BLaER1 (cell line): ENCODE measurements at regions not wholly inside any gene's neighbourhood (a gene's known extent, or its start where the extent isn't known, plus 50 kb on each side); places are given as distances from the start of the nearest gene placed in this dataset.

ENCODE experiments used
- H3K27ac ChIP-seq: shearing (Covaris generic); formaldehyde crosslinking; 2 replicates; pipeline ENCODE4 v1.8.1; 2022
- H3K27me3 ChIP-seq: shearing (Covaris generic); formaldehyde crosslinking; 2 replicates; pipeline ENCODE4 v1.8.1; 2022
- H3K36me3 ChIP-seq: shearing (Covaris generic); formaldehyde crosslinking; 2 replicates; pipeline ENCODE4 v1.8.1; 2022
- H3K4me1 ChIP-seq: shearing (Covaris generic); formaldehyde crosslinking; 2 replicates; pipeline ENCODE4 v1.8.1; 2022
- H3K4me2 ChIP-seq: shearing (Covaris generic); formaldehyde crosslinking; 2 replicates; pipeline ENCODE4 v1.8.1; 2022
- H3K4me3 ChIP-seq: shearing (Covaris generic); formaldehyde crosslinking; 2 replicates; pipeline ENCODE4 v1.8.1; 2022
- H3K9ac ChIP-seq: shearing (Covaris generic); formaldehyde crosslinking; 2 replicates; pipeline ENCODE4 v1.8.1; 2022
- H3K9me3 ChIP-seq: shearing (Covaris generic); formaldehyde crosslinking; 2 replicates; pipeline ENCODE4 v1.8.1; 2022
- H4K20me1 ChIP-seq: shearing (Covaris generic); formaldehyde crosslinking; 2 replicates; pipeline ENCODE4 v1.8.1; 2022
- Cebpa-rat ChIP-seq: shearing (Covaris generic); IDR thresholded peaks from 2 replicates; pipeline ENCODE4 v1.8.1; 2022

- H3K4me3 ChIP-seq: no peak overlapping the region
- no peak overlapping the region for H3K27ac ChIP-seq
- H3K9me3 ChIP-seq: no peaks in the 10 kb centered on the region
- no peaks in the 10 kb centered on the region for H3K36me3 ChIP-seq
- no peaks in the 10 kb centered on the region for H3K27me3 ChIP-seq
- no peak for TF ChIP-seq Cebpa-rat
- no peaks in the 10 kb centered on the region for H3K4me1 ChIP-seq
- no peaks in the 10 kb centered on the region for H4K20me1 ChIP-seq
- H3K9ac ChIP-seq: no peak overlapping the region
- no peak overlapping the region for H3K4me2 ChIP-seq
Observed at GRCh38 chr16:72299684-72300243, 127.8 kb upstream of the PMFBP1 start.

DNA sequence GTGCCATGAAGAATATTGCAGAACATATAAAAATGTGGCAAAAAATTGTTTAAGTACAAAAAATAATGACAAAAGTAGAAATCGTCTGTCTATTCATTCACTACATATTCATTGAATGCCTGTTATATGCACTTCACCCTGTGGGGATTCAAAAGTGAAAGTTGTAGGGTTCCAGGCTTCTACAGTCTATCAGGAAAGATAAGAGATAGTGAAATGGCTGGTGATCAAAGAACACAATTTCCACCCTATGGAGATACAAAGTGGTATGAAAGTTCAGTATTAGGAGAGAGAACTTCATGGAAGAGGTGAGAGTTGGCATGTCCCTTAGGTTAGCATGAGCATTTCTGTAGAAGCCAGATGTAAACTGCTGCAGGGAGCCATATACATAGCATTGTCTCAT is 127.0 kb upstream of the PMFBP1 start:
- Histone ChIP-seq H3K4me2 (no peak overlapping the region), H3K27ac (no peak overlapping the region), H4K20me1 (no peaks in the 10 kb centered on the region), H3K4me1 (no peaks in the 10 kb centered on the region), H3K9ac (no peak overlapping the region), H3K27me3 (no peaks in the 10 kb centered on the region), H3K9me3 (no peaks in the 10 kb centered on the region), H3K4me3 (no peak overlapping the region), H3K36me3 (no peaks in the 10 kb centered on the region)
- no peak for TF ChIP-seq Cebpa-rat

DNA sequence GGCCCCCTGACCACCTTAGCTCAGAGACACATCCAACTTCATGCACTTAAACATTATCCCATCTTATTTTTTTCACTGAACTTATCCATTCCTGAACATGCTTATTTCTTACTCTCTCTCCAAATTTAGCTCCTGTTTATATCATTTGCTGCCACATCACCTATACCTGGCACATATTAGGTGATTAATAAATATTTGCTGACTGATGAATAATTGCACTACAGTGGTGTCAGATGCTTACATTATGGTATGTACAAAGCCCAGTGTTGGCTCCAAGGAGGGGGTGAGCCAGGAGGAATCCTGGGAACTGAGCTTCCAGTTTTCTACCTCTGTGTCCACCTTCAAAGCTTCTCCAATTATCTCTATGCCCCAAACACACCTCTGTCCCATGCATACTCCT is 124.0 kb upstream of the PMFBP1 start:
- no peak overlapping the region for H3K4me2 ChIP-seq
- TF ChIP-seq Cebpa-rat: no peak
- no peaks in the 10 kb centered on the region for H3K9me3 ChIP-seq
- H3K27ac ChIP-seq: no peak overlapping the region
- no peaks in the 10 kb centered on the region for H4K20me1 ChIP-seq
- no peaks in the 10 kb centered on the region for H3K4me1 ChIP-seq
- H3K36me3 ChIP-seq: no peaks in the 10 kb centered on the region
- H3K9ac ChIP-seq: no peak overlapping the region
- no peak overlapping the region for H3K4me3 ChIP-seq
- H3K27me3 ChIP-seq: no peaks in the 10 kb centered on the region

DNA sequence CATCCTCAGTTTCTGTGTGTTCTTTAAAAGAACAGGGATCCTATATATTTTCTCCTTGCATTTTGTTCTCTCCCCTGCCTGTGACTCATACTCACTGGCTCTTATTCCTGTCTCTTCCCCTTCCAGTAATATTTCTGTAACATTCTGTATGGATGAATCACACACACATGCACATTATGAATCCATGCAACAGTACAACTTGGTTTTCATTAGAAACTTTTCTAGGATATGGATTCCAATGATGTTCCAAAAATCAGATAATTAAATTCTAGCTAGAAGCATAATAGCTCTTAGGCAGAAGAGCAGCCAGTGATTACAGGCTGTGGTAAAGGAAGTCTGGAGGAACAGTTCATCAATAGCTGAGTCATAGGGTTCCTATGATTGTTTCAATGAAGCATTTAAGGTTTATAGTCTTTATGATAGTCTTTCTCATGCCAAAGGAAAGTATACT is 119.6 kb upstream of the PMFBP1 start:
- Histone ChIP-seq H3K4me2 (no peak overlapping the region), H3K4me3 (no peak overlapping the region), H4K20me1 (no peaks in the 10 kb centered on the region), H3K9ac (no peak overlapping the region), H3K4me1 (no peaks in the 10 kb centered on the region), H3K9me3 (no peaks in the 10 kb centered on the region), H3K27ac (no peak overlapping the region), H3K27me3 (no peaks in the 10 kb centered on the region), H3K36me3 (no peaks in the 10 kb centered on the region)
- TF ChIP-seq Cebpa-rat: no peak

DNA sequence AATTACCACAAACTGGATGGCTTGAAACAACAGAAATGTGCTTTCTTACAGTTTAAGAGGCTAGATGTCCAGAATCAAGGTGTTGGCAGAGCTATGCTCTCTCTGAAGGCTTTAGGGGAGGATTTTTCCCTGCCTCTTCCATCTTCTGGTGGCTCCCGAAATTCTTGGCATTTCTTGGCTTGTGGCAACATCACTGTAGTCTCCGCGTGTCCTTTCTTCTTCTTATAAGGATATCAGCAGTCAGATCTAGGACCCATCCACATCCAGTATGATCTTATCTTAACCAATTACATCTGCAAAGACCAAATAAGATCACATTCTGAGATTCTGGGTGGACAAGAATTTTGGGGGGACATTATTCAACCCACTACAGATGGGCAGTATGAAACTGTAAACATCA is 119.2 kb upstream of the PMFBP1 start:
- Histone ChIP-seq H3K27me3 (no peaks in the 10 kb centered on the region), H3K9ac (no peak overlapping the region), H3K9me3 (no peaks in the 10 kb centered on the region), H4K20me1 (no peaks in the 10 kb centered on the region), H3K4me3 (no peak overlapping the region), H3K27ac (no peak overlapping the region), H3K36me3 (no peaks in the 10 kb centered on the region), H3K4me1 (no peaks in the 10 kb centered on the region), H3K4me2 (no peak overlapping the region)
- no peak for TF ChIP-seq Cebpa-rat

- H3K36me3 ChIP-seq: no peaks in the 10 kb centered on the region; the same call in 1 of the 2 replicates
- no peaks in the 10 kb centered on the region for H3K9me3 ChIP-seq
- H3K27me3 ChIP-seq: no peaks in the 10 kb centered on the region
- H3K27ac ChIP-seq: no peak overlapping the region
- TF ChIP-seq Cebpa-rat: no peak
- H4K20me1 ChIP-seq: no peaks in the 10 kb centered on the region
- no peak overlapping the region for H3K4me2 ChIP-seq
- no peak overlapping the region for H3K4me3 ChIP-seq
- no peak overlapping the region for H3K9ac ChIP-seq
- no peaks in the 10 kb centered on the region for H3K4me1 ChIP-seq
Observed at GRCh38 chr16:72287649-72288048, 115.7 kb upstream of the PMFBP1 start.

DNA sequence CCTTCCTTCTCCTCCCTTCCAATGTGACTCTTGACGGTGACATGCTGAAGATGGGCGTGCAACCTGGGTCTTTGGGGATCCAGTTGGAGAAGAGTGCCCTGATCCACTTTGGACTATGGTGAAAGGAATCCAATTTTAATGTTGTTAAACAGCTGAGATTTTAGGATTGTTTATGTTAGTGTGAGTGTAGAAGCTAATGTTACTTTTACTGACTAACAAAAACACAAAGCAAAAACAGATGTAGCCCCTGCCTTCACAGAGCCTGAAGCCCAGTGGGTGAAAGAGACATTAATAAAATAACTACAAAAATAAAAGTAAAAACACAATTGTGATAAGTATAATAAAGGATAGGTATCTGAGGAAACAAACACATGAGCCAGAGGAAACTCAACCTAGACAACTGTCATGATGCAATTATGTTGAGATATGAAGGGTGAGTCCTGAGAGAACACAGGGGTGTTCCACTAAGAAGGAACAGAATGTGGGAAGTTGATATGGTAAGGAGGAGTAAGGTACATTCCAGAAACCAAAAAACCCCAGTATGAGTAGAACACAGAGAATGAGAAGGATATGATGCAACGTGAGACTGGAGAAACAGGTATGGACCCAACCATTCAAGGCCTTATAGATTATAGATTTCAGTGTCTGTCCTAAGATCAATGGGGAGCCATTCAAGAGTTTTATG is 115.1 kb upstream of the PMFBP1 start:
- H3K4me2 ChIP-seq: no peak overlapping the region
- no peaks in the 10 kb centered on the region for H3K27me3 ChIP-seq
- no peak for TF ChIP-seq Cebpa-rat
- H3K4me1 ChIP-seq: no peaks in the 10 kb centered on the region
- no peak overlapping the region for H3K4me3 ChIP-seq
- H3K27ac ChIP-seq: no peak overlapping the region
- no peak overlapping the region for H3K9ac ChIP-seq
- no peaks in the 10 kb centered on the region; the same call in 1 of the 2 replicates for H3K36me3 ChIP-seq
- no peaks in the 10 kb centered on the region for H4K20me1 ChIP-seq
- H3K9me3 ChIP-seq: no peaks in the 10 kb centered on the region

DNA sequence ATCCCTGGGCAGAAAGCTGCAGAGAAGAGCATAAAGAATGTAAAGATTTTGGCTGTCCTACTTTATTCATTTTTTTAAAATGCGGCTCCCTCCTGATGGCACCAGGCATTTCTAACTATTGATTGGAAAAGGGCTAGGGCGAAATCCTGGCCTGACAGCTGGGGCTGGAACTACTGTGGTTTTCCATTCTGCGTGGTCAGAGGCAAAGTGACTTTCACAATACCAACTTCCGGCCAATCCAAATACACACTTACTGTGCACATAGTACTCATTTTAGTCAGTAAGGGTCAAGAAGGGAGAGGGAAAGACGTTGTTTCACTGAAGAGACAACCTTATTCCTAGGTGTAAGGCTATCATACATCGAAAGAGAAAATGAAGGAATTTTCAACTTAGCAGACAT is 113.8 kb upstream of the PMFBP1 start:
- TF ChIP-seq Cebpa-rat: no peak
- Histone ChIP-seq H3K4me1 (no peaks in the 10 kb centered on the region), H3K27ac (no peak overlapping the region), H3K9me3 (no peaks in the 10 kb centered on the region), H3K9ac (no peak overlapping the region), H4K20me1 (no peaks in the 10 kb centered on the region), H3K4me2 (no peak overlapping the region), H3K4me3 (no peak overlapping the region), H3K27me3 (no peaks in the 10 kb centered on the region), H3K36me3 (no peaks in the 10 kb centered on the region; the same call in 1 of the 2 replicates)

- Histone ChIP-seq H3K36me3 (no peaks in the 10 kb centered on the region; the same call in 1 of the 2 replicates), H3K4me2 (no peak overlapping the region), H4K20me1 (no peaks in the 10 kb centered on the region), H3K27me3 (no peaks in the 10 kb centered on the region), H3K9ac (no peak overlapping the region), H3K4me3 (no peak overlapping the region), H3K27ac (no peak overlapping the region), H3K9me3 (no peaks in the 10 kb centered on the region), H3K4me1 (no peaks in the 10 kb centered on the region)
- TF ChIP-seq Cebpa-rat: no peak
Observed at GRCh38 chr16:72285324-72285723, 113.4 kb upstream of the PMFBP1 start.

DNA sequence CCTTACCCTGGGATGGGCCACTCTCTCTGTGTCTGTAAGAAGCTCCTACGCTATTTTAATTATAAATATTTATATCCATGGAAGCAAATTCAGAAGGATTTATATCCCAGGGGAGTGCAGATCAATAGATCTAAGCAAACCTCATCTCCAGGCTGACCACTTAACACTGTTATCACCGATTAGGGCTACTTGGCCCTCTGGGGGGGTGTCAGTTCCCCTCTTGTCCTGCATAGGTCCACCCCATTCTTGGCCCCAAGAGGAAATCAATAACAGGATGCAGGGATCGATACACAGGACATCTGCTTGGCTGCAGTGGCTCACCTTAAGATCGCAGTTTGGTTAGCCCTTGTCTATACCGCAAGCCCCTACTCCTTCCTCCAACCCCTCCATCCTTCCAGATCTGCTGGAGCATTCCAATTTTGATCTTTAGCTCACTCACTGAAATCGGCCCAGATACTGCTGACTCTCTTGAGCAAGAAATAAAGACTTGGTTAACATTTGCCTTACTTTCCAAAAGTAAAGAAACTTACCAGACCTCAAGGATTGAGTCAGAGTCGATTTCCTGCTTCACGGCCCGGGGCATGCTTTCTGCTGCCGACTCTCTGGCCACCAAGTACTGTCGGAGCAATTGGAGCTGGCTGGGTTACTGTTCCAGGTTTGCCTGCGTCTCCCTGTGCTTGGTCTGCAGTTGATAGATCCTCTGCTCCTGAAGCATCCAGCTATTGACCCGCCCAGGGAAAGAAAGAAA is 112.3 kb upstream of the PMFBP1 start:
- no peaks in the 10 kb centered on the region for H4K20me1 ChIP-seq
- no peak overlapping the region for H3K27ac ChIP-seq
- TF ChIP-seq Cebpa-rat: no peak
- H3K4me1 ChIP-seq: no peaks in the 10 kb centered on the region
- H3K4me2 ChIP-seq: no peak overlapping the region
- H3K36me3 ChIP-seq: no peaks in the 10 kb centered on the region; the same call in 1 of the 2 replicates
- H3K9me3 ChIP-seq: no peaks in the 10 kb centered on the region
- no peaks in the 10 kb centered on the region for H3K27me3 ChIP-seq
- no peak overlapping the region for H3K4me3 ChIP-seq
- H3K9ac ChIP-seq: no peak overlapping the region
